ENCODE measurements at regions not wholly inside any gene's neighbourhood (a gene's known extent, or its start where the extent isn't known, plus 50 kb on each side); places are given as distances from the start of the nearest gene placed in this dataset.
"Not testable (repeated sequence)": the region's sequence is repeated elsewhere in the genome, so short reads cannot be mapped to it uniquely, and the experiment has no call there.

DNA sequence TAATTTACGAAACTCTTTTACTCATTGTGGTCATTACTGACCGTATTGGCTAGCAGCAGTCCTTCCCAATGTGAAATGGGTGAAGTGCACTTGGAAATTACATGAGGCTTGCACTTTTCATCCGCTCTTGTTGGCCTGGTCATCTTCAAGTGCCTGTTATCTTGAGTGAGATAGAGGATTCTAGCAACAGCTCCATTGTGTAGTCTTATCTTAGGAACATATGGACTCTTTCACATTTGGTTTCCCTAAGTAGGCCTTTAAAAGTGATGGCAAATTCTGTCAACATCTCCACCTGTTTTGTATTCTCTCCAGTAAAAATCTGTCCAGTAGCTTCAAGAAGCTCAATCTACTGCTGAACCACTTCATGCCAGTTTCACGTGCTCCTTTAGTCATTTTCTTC, 114.8 kb upstream of the MARCKS start:
- DNase-seq: no peak

DNA sequence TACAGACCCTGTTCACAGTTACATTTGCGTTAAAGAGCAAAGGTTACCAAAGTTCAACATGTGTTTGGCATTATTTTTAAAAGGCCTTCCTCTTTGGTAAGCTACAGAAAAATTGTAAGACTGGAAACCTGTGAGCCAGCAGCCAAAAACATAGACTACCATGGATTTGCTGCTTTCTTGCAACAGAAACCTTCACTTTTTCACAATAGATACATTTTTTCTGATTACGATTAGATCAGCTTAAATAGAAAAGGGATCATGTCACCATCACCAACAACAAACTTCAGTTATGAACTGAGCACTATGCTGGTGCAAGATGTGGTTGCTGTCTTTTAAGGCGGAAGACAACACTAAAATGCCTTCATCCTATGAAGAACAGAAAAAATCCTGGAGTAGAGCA, 112.3 kb upstream of the MARCKS start:
- no peak for DNase-seq

GRCh38 chr6:113750151-113750855, 106.8 kb upstream of the MARCKS start:
- no peak for DNase-seq

DNA sequence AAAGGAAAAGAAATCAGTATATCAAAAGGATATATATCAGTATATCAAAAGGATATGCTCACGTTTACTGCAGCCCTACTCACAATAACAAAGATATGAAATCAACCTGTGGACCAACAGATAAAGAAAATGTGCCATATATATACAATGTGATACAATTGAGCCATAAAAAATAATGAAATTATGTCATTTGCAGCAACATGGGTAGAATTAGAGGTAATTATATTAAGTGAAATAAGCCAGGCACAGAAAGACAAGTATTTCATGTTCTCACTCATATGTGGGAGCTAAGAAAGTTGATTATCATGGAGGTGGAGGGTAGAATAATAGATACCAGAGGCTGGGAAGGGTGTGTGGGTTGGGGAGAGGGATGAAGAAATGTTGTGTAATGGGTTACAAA, 102.9 kb upstream of the MARCKS start:
- no peak for DNase-seq

GRCh38 chr6:113755449-113756289, 101.5 kb upstream of the MARCKS start:
- no peak for DNase-seq

GRCh38 chr6:113756290-113756665, 100.9 kb upstream of the MARCKS start:
- DNase-seq: no peak

DNA sequence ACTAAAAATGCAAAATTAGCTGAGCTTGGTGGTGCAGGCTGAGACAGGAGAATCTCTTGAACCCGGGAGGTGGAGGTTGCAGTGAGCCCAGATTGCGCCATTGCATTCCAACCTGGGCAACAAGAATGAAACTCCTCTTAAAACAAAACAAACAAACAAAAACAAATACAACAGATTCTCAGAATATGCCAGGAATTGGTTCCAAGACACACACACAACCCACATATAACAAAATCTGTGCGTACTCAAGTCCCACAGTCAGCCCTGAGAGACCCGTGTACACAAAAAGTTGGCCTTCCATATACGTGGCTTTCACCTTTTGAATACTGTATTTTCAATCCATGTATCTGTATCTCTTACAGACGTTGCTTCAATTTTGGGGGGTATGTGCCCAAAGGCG, 98.9 kb upstream of the MARCKS start:
- DNase-seq: no peak

- DNase-seq: no peak
Measured at GRCh38 chr6:113758826-113759574, 98.1 kb upstream of the MARCKS start.

GRCh38 chr6:113762641-113763040, 94.5 kb upstream of the MARCKS start:
- DNase-seq: no peak

- DNase-seq: no peak
Measured at GRCh38 chr6:113763311-113763766, 93.8 kb upstream of the MARCKS start.

GRCh38 chr6:113763876-113764275, 93.3 kb upstream of the MARCKS start:
- no peak for DNase-seq

DNA sequence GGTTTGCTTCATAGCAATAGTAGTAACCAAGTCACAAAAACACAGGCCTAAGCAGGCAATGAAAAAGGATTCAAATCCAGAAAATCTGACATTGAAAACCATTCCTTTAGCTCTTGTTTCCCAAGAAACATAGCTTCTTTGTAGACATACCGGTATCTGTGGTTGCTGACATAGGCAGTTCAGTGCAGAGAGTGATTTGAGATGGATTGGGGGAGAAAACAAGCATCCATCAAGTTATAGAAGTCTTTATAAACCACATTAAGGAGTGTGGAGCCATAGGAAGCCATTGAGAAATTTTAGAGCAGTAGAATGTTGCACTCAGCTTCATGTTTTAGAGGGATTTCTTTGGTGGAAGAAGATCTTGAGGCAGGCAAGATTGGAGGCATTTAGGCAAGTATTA, 91.2 kb upstream of the MARCKS start:
- DNase-seq: no peak

- DNase-seq: no peak
Measured at GRCh38 chr6:113767985-113768384, 89.2 kb upstream of the MARCKS start.

DNA sequence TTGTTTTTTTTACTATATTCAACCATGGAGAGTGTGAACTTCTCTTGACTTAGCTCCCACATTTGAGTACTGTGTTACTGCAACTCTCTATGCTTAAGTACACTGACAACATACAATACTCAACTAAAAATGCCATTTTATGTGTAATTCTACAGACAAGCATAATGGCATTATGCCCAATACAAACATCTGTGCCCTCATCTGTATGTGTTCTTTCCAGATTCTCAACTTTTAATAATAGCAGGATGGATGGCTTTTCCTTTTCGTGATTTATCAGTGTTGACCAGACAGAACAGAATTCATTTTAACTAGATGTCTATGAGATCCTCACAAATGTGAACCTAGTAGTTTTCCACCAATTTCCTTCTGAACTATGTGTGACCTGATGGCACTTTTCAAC, 84.2 kb upstream of the MARCKS start:
- DNase-seq: no peak

DNA sequence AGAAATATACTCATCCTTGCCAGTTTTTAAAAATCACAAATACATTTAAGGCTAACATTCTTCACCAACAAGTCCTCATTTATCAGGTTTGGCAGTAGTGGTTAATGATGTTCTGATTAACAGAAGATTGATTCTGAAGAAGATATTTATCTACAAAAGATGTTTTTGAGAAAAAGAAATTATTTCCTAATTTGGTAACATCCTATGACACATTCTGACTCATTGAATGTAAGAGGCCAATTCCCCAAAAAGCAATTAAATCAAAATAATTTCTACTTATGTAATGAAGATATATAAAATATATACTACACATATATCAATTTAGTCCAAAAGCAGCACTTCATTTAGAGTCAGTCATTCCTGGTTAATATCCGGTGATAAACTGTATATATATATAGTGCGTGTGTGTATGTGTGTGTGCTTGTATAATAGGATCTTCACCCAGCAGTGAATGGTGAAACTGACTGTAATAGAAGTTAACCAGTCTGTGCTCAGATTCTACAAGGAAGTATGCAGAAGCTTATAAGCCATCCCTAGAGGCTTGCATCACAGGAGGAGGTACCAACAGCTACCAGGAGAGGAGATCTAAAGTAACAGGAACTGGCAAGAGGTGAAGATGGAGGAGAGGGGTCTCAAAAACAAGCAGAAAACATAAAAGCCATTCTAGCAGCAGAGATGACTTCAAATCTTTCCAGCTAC, 82.9 kb upstream of the MARCKS start:
- no peak for DNase-seq

- no peak for DNase-seq
Measured at GRCh38 chr6:113776998-113777397, 80.1 kb upstream of the MARCKS start.

GRCh38 chr6:113777601-113778000, 79.5 kb upstream of the MARCKS start:
- DNase-seq: no peak

DNA sequence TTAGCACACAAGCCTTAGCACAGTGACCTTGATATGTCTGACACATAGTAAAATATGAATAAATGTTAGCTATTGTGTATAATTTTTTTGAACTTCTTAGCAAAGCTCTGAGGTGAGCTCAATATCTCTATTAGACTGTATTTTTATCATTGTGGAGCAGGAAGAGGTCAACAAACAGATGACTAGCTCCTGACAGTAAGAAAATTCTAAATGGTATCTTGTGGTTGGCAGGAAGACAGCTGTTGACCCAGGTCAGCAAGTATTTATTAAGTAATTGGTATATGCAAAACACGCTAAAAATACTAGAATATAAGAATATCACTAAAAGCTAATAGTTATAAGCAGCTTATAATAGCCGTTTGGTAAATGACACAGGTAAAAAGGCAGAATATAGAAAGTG, 77.5 kb upstream of the MARCKS start:
- no peak for DNase-seq

DNA sequence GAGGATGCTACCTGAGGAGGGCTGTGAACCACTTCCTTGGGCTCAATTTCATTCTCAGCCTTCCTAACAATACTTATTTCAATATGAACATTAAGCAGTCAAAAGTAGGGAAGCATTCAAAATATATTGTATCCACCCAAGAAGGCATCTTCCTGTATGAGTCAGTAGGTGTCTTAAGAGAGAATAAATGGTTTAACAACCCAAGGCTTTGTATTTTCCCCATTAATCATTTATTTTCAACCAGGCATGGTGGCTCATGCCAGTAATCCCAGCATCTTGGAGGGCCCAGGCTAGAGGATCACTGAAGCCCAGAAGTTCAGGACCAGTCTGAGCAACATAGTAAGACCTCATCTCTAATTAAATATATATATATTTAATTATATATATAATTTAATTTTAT, 74.5 kb upstream of the MARCKS start:
- DNase-seq: no peak

GRCh38 chr6:113786168-113786567, 71.0 kb upstream of the MARCKS start:
- DNase-seq: no peak

DNA sequence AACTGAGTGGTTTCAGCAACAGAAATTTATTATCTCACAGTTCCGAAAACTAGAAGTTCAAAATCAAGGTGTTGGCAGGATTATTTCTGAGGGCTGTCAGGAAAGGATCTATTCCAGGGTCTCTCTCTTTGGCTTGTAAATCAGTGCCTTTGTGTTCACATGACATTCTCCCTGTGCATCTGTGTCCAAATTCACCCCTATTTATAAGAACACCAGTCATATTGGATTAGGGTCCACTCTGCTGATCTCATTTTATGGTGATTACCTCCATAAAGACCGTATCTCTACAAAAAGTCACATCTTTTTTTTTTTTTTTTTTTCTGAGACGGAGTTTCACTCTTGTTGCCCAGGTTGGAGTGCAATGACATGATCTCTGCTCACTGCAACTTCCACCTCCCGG, 68.6 kb upstream of the MARCKS start:
- no peak for DNase-seq

DNA sequence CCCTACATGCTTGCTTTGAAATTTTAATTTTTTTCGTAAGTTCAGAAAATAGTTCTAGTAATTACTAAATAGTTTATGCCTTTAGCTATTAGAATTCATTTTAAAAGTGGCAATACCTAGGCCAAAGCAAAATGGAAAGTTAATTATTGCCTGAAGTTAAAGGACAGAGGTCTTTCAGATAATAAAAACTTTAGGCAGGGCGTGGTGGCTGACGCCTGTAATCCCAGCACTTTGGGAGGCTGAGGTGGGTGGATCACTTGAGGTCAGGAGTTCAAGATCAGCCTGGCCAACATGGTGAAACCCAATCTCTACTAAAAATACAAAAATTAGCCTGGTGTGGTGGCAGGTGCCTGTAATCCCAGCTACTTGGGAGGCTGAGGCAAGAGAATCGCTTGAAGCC, 65.9 kb upstream of the MARCKS start:
- not testable (repeated sequence) for DNase-seq

GRCh38 chr6:113795371-113795770, 61.8 kb upstream of the MARCKS start:
- not testable (repeated sequence) for DNase-seq
